BLaER1 treated with 17β-estradiol and CSF1 and Interleukin-3, amounts not matched to agents 10 nM and 100 nM (cell line): ENCODE measurements at regions not wholly inside any gene's neighbourhood (a gene's known extent, or its start where the extent isn't known, plus 50 kb on each side); places are given as distances from the start of the nearest gene placed in this dataset.
A peak's percentile ranks its signal among the peaks of the same experiment; 100 is the strongest.

Experiments used
- H3K27ac ChIP-seq, 11 experiments: shearing (Covaris generic); formaldehyde crosslinking; 2 replicates each; pipeline ENCODE4 v1.8.1; 2022
- H3K27me3 ChIP-seq, 11 experiments: shearing (Covaris generic); formaldehyde crosslinking; 2 replicates each; pipeline ENCODE4 v1.8.1; 2022
- H3K36me3 ChIP-seq, 11 experiments: shearing (Covaris generic); formaldehyde crosslinking; 2 replicates each; pipeline ENCODE4 v1.8.1; 2022
- H3K4me1 ChIP-seq, 10 experiments: shearing (Covaris generic); formaldehyde crosslinking; 2 replicates each; pipeline ENCODE4 v1.8.1; 2022
- H3K4me2 ChIP-seq, 11 experiments: shearing (Covaris generic); formaldehyde crosslinking; 2 replicates each; pipeline ENCODE4 v1.8.1; 2022
- H3K4me3 ChIP-seq, 10 experiments: shearing (Covaris generic); formaldehyde crosslinking; 2 replicates each; pipeline ENCODE4 v1.8.1; 2022
- H3K9ac ChIP-seq, 11 experiments: shearing (Covaris generic); formaldehyde crosslinking; 2 replicates each; pipeline ENCODE4 v1.8.1; 2022
- H3K9me3 ChIP-seq, 11 experiments: shearing (Covaris generic); formaldehyde crosslinking; replicated peaks in 1 of 11; 2 replicates each; pipeline ENCODE4 v1.8.1; 2022
- H4K20me1 ChIP-seq, 11 experiments: shearing (Covaris generic); formaldehyde crosslinking; 2 replicates each; pipeline ENCODE4 v1.8.1; 2022
- Cebpa-rat ChIP-seq, 11 experiments: shearing (Covaris generic); IDR thresholded peaks; 2 replicates each; pipeline ENCODE4 v1.8.1; 2022

DNA sequence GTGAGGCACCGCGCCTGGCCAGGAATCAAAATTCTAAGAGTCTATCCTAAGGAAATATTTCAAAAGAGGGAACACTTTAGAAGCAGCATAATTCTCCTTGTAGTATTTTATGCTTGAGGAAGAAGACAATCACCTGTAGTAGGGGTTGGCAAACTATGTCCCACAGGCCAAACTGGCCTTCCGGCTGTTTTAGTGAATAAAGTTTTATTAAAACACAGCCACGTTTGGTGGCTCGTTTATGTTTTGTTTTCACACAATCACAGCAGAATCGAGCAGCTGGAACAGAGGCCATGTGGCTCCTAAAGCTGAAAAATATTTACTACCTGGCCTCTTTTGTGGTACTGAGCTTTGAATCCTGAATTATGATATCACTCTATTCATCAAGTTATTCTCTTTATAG is 131.7 kb upstream of the TNS3 start:
- no peak for TF ChIP-seq Cebpa-rat (IDR thresholded peaks at IDR 0.05)
- Histone ChIP-seq H4K20me1 (no peaks in the 10 kb centered on the region), H3K36me3 (no peaks in the 10 kb centered on the region), H3K9ac (no peak overlapping the region), H3K4me2 (no peak overlapping the region), H3K9me3 (no peaks in the 10 kb centered on the region), H3K4me3 (no peak overlapping the region), H3K27me3 (no peaks in the 10 kb centered on the region), H3K27ac (no peak overlapping the region), H3K4me1 (peaks cover 0 to 28% (median 21%) of the 10 kb centered on the region in 10 experiments; a peak in 16 of 20 replicates)

GRCh38 chr7:47712416-47712815 is 130.5 kb upstream of the TNS3 start:
- no peak overlapping the region for H3K4me3 ChIP-seq
- H3K9me3 ChIP-seq, result no peaks in the 10 kb centered on the region
- no peak overlapping the region for H3K27ac ChIP-seq
- no peak for TF ChIP-seq Cebpa-rat (IDR thresholded peaks at IDR 0.05)
- no peak overlapping the region for H3K4me2 ChIP-seq
- no peaks in the 10 kb centered on the region for H3K27me3 ChIP-seq
- H3K9ac ChIP-seq, result no peak overlapping the region
- H3K4me1 ChIP-seq, result peaks cover 0 to 32% (median 25%) of the 10 kb centered on the region in 10 experiments; a peak in 16 of 20 replicates
- no peaks in the 10 kb centered on the region for H3K36me3 ChIP-seq
- no peaks in the 10 kb centered on the region for H4K20me1 ChIP-seq

- Histone ChIP-seq H3K27ac (no peak overlapping the region), H3K9ac (no peak overlapping the region)
Observed at GRCh38 chr7:47711776-47712175, 129.9 kb upstream of the TNS3 start.

GRCh38 chr7:47710201-47710935 is 128.5 kb upstream of the TNS3 start:
- Histone ChIP-seq H3K9ac (no peak overlapping the region), H3K27ac (no peak overlapping the region)
- TF ChIP-seq Cebpa-rat (IDR thresholded peaks at IDR 0.05), result no peak

More at GRCh38 chr7:47711776-47712175, 129.9 kb upstream of the TNS3 start:
- no peaks in the 10 kb centered on the region for H3K9me3 ChIP-seq
- no peak for TF ChIP-seq Cebpa-rat (IDR thresholded peaks at IDR 0.05)
- no peak overlapping the region for H3K4me2 ChIP-seq
- no peaks in the 10 kb centered on the region for H4K20me1 ChIP-seq
- peaks cover 0 to 32% (median 25%) of the 10 kb centered on the region in 10 experiments; a peak in 16 of 20 replicates for H3K4me1 ChIP-seq
- H3K36me3 ChIP-seq, result no peaks in the 10 kb centered on the region
- H3K27me3 ChIP-seq, result no peaks in the 10 kb centered on the region
- H3K4me3 ChIP-seq, result no peak overlapping the region

DNA sequence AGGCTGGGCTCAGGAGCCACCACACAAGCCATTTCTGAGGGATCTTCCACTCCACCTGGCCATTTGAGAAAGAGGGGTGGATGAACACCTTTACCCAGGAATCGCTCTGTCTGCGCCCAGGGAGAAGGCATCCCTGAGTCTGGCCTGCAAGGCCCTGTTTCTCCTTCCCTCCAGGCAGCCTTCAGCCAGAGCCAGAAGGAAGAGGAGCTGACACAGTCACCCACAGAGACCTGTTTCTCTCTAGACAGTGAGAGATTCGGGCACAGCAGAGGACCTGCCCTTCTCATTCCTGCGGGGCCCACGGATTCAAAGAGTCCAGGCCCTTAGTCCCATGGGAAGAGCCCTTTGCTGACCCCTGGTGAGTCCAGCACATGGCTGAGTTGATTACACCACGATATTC is 127.5 kb upstream of the TNS3 start:
- no peak for TF ChIP-seq Cebpa-rat (IDR thresholded peaks at IDR 0.05)
- Histone ChIP-seq H3K9ac (no peak overlapping the region), H3K4me2 (peak overlapping the region in 6 of 11 experiments; percentile 33 to 62 (median 44); a peak in 9 of 22 replicates), H3K27ac (no peak overlapping the region), H3K27me3 (no peaks in the 10 kb centered on the region), H3K9me3 (no peaks in the 10 kb centered on the region), H4K20me1 (no peaks in the 10 kb centered on the region), H3K4me1 (peaks cover 0 to 20% (median 15%) of the 10 kb centered on the region in 10 experiments; a peak in 16 of 20 replicates), H3K4me3 (no peak overlapping the region), H3K36me3 (no peaks in the 10 kb centered on the region)

More at GRCh38 chr7:47710201-47710935, 128.5 kb upstream of the TNS3 start:
- no peaks in the 10 kb centered on the region for H3K27me3 ChIP-seq
- no peaks in the 10 kb centered on the region for H3K36me3 ChIP-seq
- no peaks in the 10 kb centered on the region for H4K20me1 ChIP-seq
- no peaks in the 10 kb centered on the region for H3K9me3 ChIP-seq
- H3K4me3 ChIP-seq, result no peak overlapping the region
- H3K4me2 ChIP-seq, result no peak overlapping the region
- peaks cover 0 to 29% (median 22%) of the 10 kb centered on the region in 10 experiments; a peak in 16 of 20 replicates for H3K4me1 ChIP-seq

GRCh38 chr7:47709051-47709450 is 127.1 kb upstream of the TNS3 start:
- H3K4me1 ChIP-seq, result peaks cover 0 to 16% (median 12%) of the 10 kb centered on the region in 10 experiments; a peak in 16 of 20 replicates
- H3K9me3 ChIP-seq, result no peaks in the 10 kb centered on the region
- H3K36me3 ChIP-seq, result no peaks in the 10 kb centered on the region
- H3K9ac ChIP-seq, result no peak overlapping the region
- no peaks in the 10 kb centered on the region for H4K20me1 ChIP-seq
- H3K4me3 ChIP-seq, result no peak overlapping the region
- H3K27ac ChIP-seq, result no peak overlapping the region
- H3K27me3 ChIP-seq, result no peaks in the 10 kb centered on the region
- peak overlapping the region in 10 of 11 experiments; percentile 19 to 62 (median 38); a peak in 19 of 22 replicates for H3K4me2 ChIP-seq
- TF ChIP-seq Cebpa-rat (IDR thresholded peaks at IDR 0.05), result no peak

GRCh38 chr7:47707583-47707982 is 125.7 kb upstream of the TNS3 start:
- H3K4me3 ChIP-seq, result no peak overlapping the region
- no peak overlapping the region for H3K4me2 ChIP-seq
- no peaks in the 10 kb centered on the region for H3K27me3 ChIP-seq
- no peaks in the 10 kb centered on the region for H4K20me1 ChIP-seq
- peaks cover 0 to 21% (median 14%) of the 10 kb centered on the region in 10 experiments; a peak in 16 of 20 replicates for H3K4me1 ChIP-seq
- H3K9me3 ChIP-seq, result no peaks in the 10 kb centered on the region
- TF ChIP-seq Cebpa-rat (IDR thresholded peaks at IDR 0.05), result no peak
- no peaks in the 10 kb centered on the region for H3K36me3 ChIP-seq
- no peak overlapping the region for H3K9ac ChIP-seq
- no peak overlapping the region for H3K27ac ChIP-seq

DNA sequence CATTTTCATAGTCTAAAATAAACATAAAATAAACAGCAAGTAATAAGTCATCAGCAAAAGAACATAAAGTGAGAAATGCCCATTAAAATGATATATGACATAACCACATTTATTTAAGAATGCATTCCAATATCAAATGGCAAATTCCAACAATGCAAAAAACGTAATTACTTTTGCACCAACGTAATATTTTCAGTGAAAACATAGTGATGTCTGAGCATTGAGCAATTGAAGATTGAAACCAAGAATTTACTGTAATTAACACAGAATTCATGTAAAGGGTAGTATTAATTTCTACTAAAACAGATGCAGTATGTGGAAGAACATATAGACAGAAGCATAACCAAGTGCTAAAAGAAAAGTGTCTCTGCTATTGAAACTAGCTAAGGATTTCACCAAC is 123.0 kb upstream of the TNS3 start:
- Histone ChIP-seq H4K20me1 (no peaks in the 10 kb centered on the region), H3K27me3 (no peaks in the 10 kb centered on the region), H3K4me2 (no peak overlapping the region), H3K9ac (no peak overlapping the region), H3K4me1 (peaks cover 0 to 22% (median 14%) of the 10 kb centered on the region in 10 experiments; a peak in 16 of 20 replicates), H3K36me3 (no peaks in the 10 kb centered on the region), H3K9me3 (no peaks in the 10 kb centered on the region; a peak in 1 of 22 replicates), H3K27ac (no peak overlapping the region), H3K4me3 (no peak overlapping the region)
- TF ChIP-seq Cebpa-rat (IDR thresholded peaks at IDR 0.05), result no peak

DNA sequence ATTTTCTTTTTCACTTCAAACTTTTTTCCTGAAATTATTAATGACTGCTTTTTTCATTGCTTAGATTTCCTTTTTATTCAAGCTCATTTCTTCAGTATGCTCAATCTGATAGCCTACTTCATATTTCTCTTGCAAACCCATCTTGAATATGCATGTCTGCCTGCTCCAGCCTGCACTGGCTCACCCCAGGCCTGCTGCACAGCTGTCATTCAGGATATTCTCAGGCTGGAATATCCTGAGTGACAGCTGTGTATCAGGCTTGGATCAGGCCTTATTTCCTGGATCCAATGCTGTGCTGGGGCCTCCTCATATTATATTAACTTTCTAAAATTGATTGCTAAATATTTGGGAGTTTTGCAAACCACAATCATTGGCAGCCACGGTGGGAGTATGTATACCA is 120.2 kb upstream of the TNS3 start:
- Histone ChIP-seq H3K4me1 (peaks cover 0 to 8% (median 0%) of the 10 kb centered on the region in 10 experiments; a peak in 4 of 20 replicates), H3K4me3 (no peak overlapping the region), H4K20me1 (no peaks in the 10 kb centered on the region), H3K27me3 (no peaks in the 10 kb centered on the region), H3K4me2 (peak overlapping the region in 1 of 11 experiments; percentile 20; a peak in 1 of 22 replicates), H3K9ac (no peak overlapping the region), H3K27ac (no peak overlapping the region), H3K36me3 (no peaks in the 10 kb centered on the region), H3K9me3 (no peaks in the 10 kb centered on the region; a peak in 2 of 22 replicates)
- no peak for TF ChIP-seq Cebpa-rat (IDR thresholded peaks at IDR 0.05)

GRCh38 chr7:47698386-47698785 is 116.5 kb upstream of the TNS3 start:
- H3K4me3 ChIP-seq, result no peak overlapping the region
- no peaks in the 10 kb centered on the region for H3K36me3 ChIP-seq
- H4K20me1 ChIP-seq, result no peaks in the 10 kb centered on the region
- no peak for TF ChIP-seq Cebpa-rat (IDR thresholded peaks at IDR 0.05)
- peaks cover 0 to 8% (median 0%) of the 10 kb centered on the region in 10 experiments; a peak in 4 of 20 replicates for H3K4me1 ChIP-seq
- H3K27ac ChIP-seq, result no peak overlapping the region
- H3K9ac ChIP-seq, result no peak overlapping the region
- H3K4me2 ChIP-seq, result no peak overlapping the region
- no peaks in the 10 kb centered on the region; a peak in 2 of 22 replicates for H3K9me3 ChIP-seq
- no peaks in the 10 kb centered on the region for H3K27me3 ChIP-seq
